Fibroblast of lung (primary cell): ENCODE measurements at regions not wholly inside any gene's neighbourhood (a gene's known extent, or its start where the extent isn't known, plus 50 kb on each side); places are given as distances from the start of the nearest gene placed in this dataset.

Experiments
- EZH2 ChIP-seq: IDR thresholded peaks from 2 replicates; pipeline ENCODE4 v1.5.1; 2012; ENCODE audit warnings: low read length, control low read depth, mild to moderate bottlenecking; ENCODE audit errors: missing control alignments
- TF ChIP-seq, protein P1 (sequence below), 2 donors: IDR thresholded peaks in 1 of 2; conservative IDR thresholded peaks in 1 of 2; 1 replicate in 1 of 2; 2 replicates in 1 of 2; pipeline ENCODE4 v1.5.1; 2011 to 2012; ENCODE audit warnings: low read length in 2 of 2, control low read depth in 1 of 2, inconsistent platforms in 1 of 2, low read depth in 1 of 2, mild to moderate bottlenecking in 1 of 2

DNA sequence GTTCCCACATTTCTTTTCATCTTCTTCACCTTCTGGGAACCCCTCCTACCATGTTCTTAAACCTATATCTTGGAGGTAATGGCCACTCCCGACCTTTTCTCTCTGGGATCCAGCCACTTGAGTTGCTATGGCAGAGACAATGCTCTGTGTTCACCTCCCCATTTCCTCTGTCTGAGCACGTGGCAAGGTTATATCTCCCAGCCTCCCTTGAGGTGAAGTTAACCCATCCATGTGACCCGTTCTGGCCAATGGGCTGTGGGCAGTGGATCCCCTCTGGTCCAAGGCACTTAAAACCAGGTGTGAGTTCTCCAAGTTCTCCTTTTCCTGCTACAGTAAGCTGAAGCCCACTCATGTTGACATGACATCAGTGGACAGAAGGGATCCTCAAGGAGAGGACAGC is 261.4 kb downstream of the LRFN2 start:
- TF ChIP-seq, protein P1, sequence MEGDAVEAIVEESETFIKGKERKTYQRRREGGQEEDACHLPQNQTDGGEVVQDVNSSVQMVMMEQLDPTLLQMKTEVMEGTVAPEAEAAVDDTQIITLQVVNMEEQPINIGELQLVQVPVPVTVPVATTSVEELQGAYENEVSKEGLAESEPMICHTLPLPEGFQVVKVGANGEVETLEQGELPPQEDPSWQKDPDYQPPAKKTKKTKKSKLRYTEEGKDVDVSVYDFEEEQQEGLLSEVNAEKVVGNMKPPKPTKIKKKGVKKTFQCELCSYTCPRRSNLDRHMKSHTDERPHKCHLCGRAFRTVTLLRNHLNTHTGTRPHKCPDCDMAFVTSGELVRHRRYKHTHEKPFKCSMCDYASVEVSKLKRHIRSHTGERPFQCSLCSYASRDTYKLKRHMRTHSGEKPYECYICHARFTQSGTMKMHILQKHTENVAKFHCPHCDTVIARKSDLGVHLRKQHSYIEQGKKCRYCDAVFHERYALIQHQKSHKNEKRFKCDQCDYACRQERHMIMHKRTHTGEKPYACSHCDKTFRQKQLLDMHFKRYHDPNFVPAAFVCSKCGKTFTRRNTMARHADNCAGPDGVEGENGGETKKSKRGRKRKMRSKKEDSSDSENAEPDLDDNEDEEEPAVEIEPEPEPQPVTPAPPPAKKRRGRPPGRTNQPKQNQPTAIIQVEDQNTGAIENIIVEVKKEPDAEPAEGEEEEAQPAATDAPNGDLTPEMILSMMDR (conservative IDR thresholded peaks at IDR 0.05 in 1 of 2, IDR thresholded peaks at IDR 0.05 in 1 of 2; ENCODE audit: low read depth in 1 of 2, low read length in 2 of 2) = no peak
- TF ChIP-seq EZH2 = no peak
